Lung (tissue), 11 donors: ENCODE measurements at regions not wholly inside any gene's neighbourhood (a gene's known extent, or its start where the extent isn't known, plus 50 kb on each side); places are given as distances from the start of the nearest gene placed in this dataset.

Experiments
- ATAC-seq: fragments of 200-7000 bp; cut with Tn5 transposase; one replicate; pipeline ENCODE4 v1.9.1; 2020; ENCODE audit warnings: moderate number of reproducible peaks; ENCODE audit not compliant: insufficient read depth, low FRiP score
- DNase-seq, 3 donors: peaks; one replicate each; pipeline ENCODE4 v3.0.0-alpha.2; 2013 to 2017
- H3K27ac ChIP-seq, 2 donors: one replicate each; pipeline ENCODE4 v1.5.1; 2013; ENCODE audit warnings: mild to moderate bottlenecking in 2 of 2, moderate library complexity in 2 of 2, control low read depth in 1 of 2, inconsistent platforms in 1 of 2, low read depth in 1 of 2, low read length in 1 of 2
- H3K27me3 ChIP-seq, 3 donors: one replicate each; pipeline ENCODE4 v1.5.1; 2013; ENCODE audit warnings: low read length in 2 of 3; ENCODE audit not compliant: control insufficient read depth in 3 of 3, insufficient read depth in 3 of 3
- H3K36me3 ChIP-seq, 4 donors: one replicate each; pipeline ENCODE4 v1.5.1; 2013; ENCODE audit warnings: low read length in 4 of 4, mild to moderate bottlenecking in 1 of 4, moderate library complexity in 1 of 4; ENCODE audit not compliant: control insufficient read depth in 4 of 4, insufficient read depth in 4 of 4
- H3K4me1 ChIP-seq, 5 donors: one replicate each; pipeline ENCODE4 v1.5.1; 2013; ENCODE audit warnings: low read length in 5 of 5, mild to moderate bottlenecking in 2 of 5, moderate library complexity in 1 of 5; ENCODE audit not compliant: control insufficient read depth in 5 of 5, insufficient read depth in 5 of 5
- H3K4me3 ChIP-seq: one replicate; pipeline ENCODE4 v1.5.1; 2013; ENCODE audit warnings: mild to moderate bottlenecking, control low read depth, moderate library complexity
- H3K9ac ChIP-seq, 2 donors: one replicate each; pipeline ENCODE4 v1.5.1; 2013; ENCODE audit warnings: low read length in 2 of 2, control low read depth in 1 of 2; ENCODE audit not compliant: insufficient read depth in 1 of 2
- H3K9me3 ChIP-seq, 4 donors: one replicate each; pipeline ENCODE4 v1.5.1; 2013; ENCODE audit warnings: low read length in 3 of 4, mild to moderate bottlenecking in 1 of 4, moderate library complexity in 1 of 4; ENCODE audit not compliant: control insufficient read depth in 4 of 4, insufficient read depth in 3 of 4
- CTCF ChIP-seq: IDR thresholded peaks from 2 replicates; pipeline ENCODE4 v1.5.1; 2012; ENCODE audit warnings: mild to moderate bottlenecking; ENCODE audit errors: control extremely low read depth, extremely low read depth
- WGBS, 2 donors: extraction: QIAGEN DNeasy Blood & Tissue Kit; methylation state at CpG; one replicate each; pipeline ENCODE4 v1.1.7; 2013; 5-methylcytosine and 5-hydroxymethylcytosine counted together
- donor health status: control.
- donor health status: control.
- donor health status: Bipolar disorder and iron deficiency.
- donor health status: healthy.
- donor health status: DM: yes; HTN: yes; CAD: no.

GRCh38 chr6:134623401-134623800 lies 305.5 kb upstream of the SGK1 start:
- no peak overlapping the region for H3K9ac ChIP-seq
- no peak overlapping the region for H3K27ac ChIP-seq
- no peaks in the 10 kb centered on the region for H3K36me3 ChIP-seq
- no peaks in the 10 kb centered on the region for H3K27me3 ChIP-seq
- H3K9me3 ChIP-seq: no peaks in the 10 kb centered on the region
- ATAC-seq (no peak), DNase-seq (no peak)
- TF ChIP-seq CTCF: no peak
- WGBS, 2 donors: 47 to 81% methylated on average over 5 of the region's 5 CpGs
- no peak overlapping the region for H3K4me3 ChIP-seq
- peaks cover 0 to 2% (median 0%) of the 10 kb centered on the region in 5 donors for H3K4me1 ChIP-seq

- no peaks in the 10 kb centered on the region for H3K36me3 ChIP-seq
- no peak overlapping the region for H3K9ac ChIP-seq
- H3K4me3 ChIP-seq: no peak overlapping the region
- no peaks in the 10 kb centered on the region for H3K9me3 ChIP-seq
- no peak overlapping the region for H3K27ac ChIP-seq
- peaks cover 0 to 2% (median 0%) of the 10 kb centered on the region in 5 donors for H3K4me1 ChIP-seq
- no peaks in the 10 kb centered on the region for H3K27me3 ChIP-seq
- 91 to 95% methylated on average over 4 of the region's 4 CpGs for WGBS, 2 donors
- TF ChIP-seq CTCF: no peak
- ATAC-seq: no peak
- DNase-seq: no peak
Observed at GRCh38 chr6:134622382-134623173, 304.7 kb upstream of the SGK1 start.

- H3K9me3 ChIP-seq: no peaks in the 10 kb centered on the region
- no peak overlapping the region for H3K4me3 ChIP-seq
- DNase-seq: no peak
- H3K27ac ChIP-seq: no peak overlapping the region
- H3K9ac ChIP-seq: no peak overlapping the region
- H3K27me3 ChIP-seq: no peaks in the 10 kb centered on the region
- no peak for TF ChIP-seq CTCF
- H3K36me3 ChIP-seq: no peaks in the 10 kb centered on the region
- peak; percentile 64 for ATAC-seq
- H3K4me1 ChIP-seq: peaks cover 0 to 2% (median 0%) of the 10 kb centered on the region in 5 donors
Observed at GRCh38 chr6:134621858-134622257, 303.9 kb upstream of the SGK1 start.
